Activated gamma-delta T cell (primary cell): ENCODE measurements at regions not wholly inside any gene's neighbourhood (a gene's known extent, or its start where the extent isn't known, plus 50 kb on each side); places are given as distances from the start of the nearest gene placed in this dataset.

Experiments
- DNase-seq: peaks from one replicate; lab custom pipeline; 2025; lab: John Stamatoyannopoulos, UW

- no peak for DNase-seq
Measured at GRCh38 chr14:104514156-104514848, 65.3 kb upstream of the C14orf180 start.

GRCh38 chr14:104515059-104515810 lies 64.3 kb upstream of the C14orf180 start:
- no peak for DNase-seq

GRCh38 chr14:104515811-104516780 lies 63.5 kb upstream of the C14orf180 start:
- no peak for DNase-seq

- no peak for DNase-seq
Measured at GRCh38 chr14:104516906-104517305, 62.7 kb upstream of the C14orf180 start.

GRCh38 chr14:104517426-104517825 lies 62.1 kb upstream of the C14orf180 start:
- DNase-seq, result no peak

GRCh38 chr14:104517867-104518266 lies 61.7 kb upstream of the C14orf180 start:
- no peak for DNase-seq

GRCh38 chr14:104518659-104519350 lies 60.8 kb upstream of the C14orf180 start:
- DNase-seq, result no peak

- DNase-seq, result no peak
Measured at GRCh38 chr14:104519721-104520120, 59.8 kb upstream of the C14orf180 start.

- no peak for DNase-seq
Measured at GRCh38 chr14:104520620-104521410, 58.7 kb upstream of the C14orf180 start.

- no peak for DNase-seq
Measured at GRCh38 chr14:104521816-104522745, 57.5 kb upstream of the C14orf180 start.

GRCh38 chr14:104522926-104523545 lies 56.5 kb upstream of the C14orf180 start:
- DNase-seq, result no peak

GRCh38 chr14:104523546-104523935 lies 56.0 kb upstream of the C14orf180 start:
- DNase-seq, result no peak

GRCh38 chr14:104524726-104525125 lies 54.8 kb upstream of the C14orf180 start:
- DNase-seq, result no peak

GRCh38 chr14:104526723-104527645 lies 52.6 kb upstream of the C14orf180 start:
- no peak for DNase-seq

- DNase-seq, result no peak
Measured at GRCh38 chr14:104527857-104528459, 51.6 kb upstream of the C14orf180 start.

GRCh38 chr14:104528496-104528895 lies 51.1 kb upstream of the C14orf180 start:
- DNase-seq, result no peak
